NCI-H69 (cell line): ENCODE measurements at regions not wholly inside any gene's neighbourhood (a gene's known extent, or its start where the extent isn't known, plus 50 kb on each side); places are given as distances from the start of the nearest gene placed in this dataset.
A peak's percentile ranks its signal among the peaks of the same experiment; 100 is the strongest.

Experiments
- DNase-seq: peaks from one replicate; lab custom pipeline; 2025; lab: John Stamatoyannopoulos, UW

- no peak for DNase-seq
Measured at GRCh38 chr5:105816961-105817360, 1853.8 kb downstream of the EFNA5 start.

GRCh38 chr5:105812304-105812703 lies 1858.4 kb downstream of the EFNA5 start:
- DNase-seq = no peak

- DNase-seq = no peak
Measured at GRCh38 chr5:105807951-105808350, 1862.8 kb downstream of the EFNA5 start.

- DNase-seq = no peak
Measured at GRCh38 chr5:105807290-105807689, 1863.4 kb downstream of the EFNA5 start.

- no peak for DNase-seq
Measured at GRCh38 chr5:105806596-105806995, 1864.1 kb downstream of the EFNA5 start.

GRCh38 chr5:105803431-105803830 lies 1867.3 kb downstream of the EFNA5 start:
- DNase-seq = no peak

GRCh38 chr5:105794578-105794977 lies 1876.2 kb downstream of the EFNA5 start:
- DNase-seq = no peak

GRCh38 chr5:105789246-105789645 lies 1881.5 kb downstream of the EFNA5 start:
- DNase-seq = no peak

- DNase-seq = no peak
Measured at GRCh38 chr5:105783811-105784210, 1886.9 kb downstream of the EFNA5 start.

- no peak for DNase-seq
Measured at GRCh38 chr5:105782501-105782900, 1888.2 kb downstream of the EFNA5 start.

- DNase-seq = no peak
Measured at GRCh38 chr5:105773241-105773640, 1897.5 kb downstream of the EFNA5 start.

GRCh38 chr5:105767267-105767666 lies 1903.5 kb downstream of the EFNA5 start:
- no peak for DNase-seq

- DNase-seq = no peak
Measured at GRCh38 chr5:105762728-105763127, 1908.0 kb downstream of the EFNA5 start.

GRCh38 chr5:105754056-105754455 lies 1916.7 kb downstream of the EFNA5 start:
- peak; percentile 43 for DNase-seq

- peak; percentile 85 for DNase-seq
Measured at GRCh38 chr5:105752801-105753200, 1917.9 kb downstream of the EFNA5 start.

- peak; percentile 92 for DNase-seq
Measured at GRCh38 chr5:105751908-105752307, 1918.8 kb downstream of the EFNA5 start.

GRCh38 chr5:105745111-105745510 lies 1925.6 kb downstream of the EFNA5 start:
- peak; percentile 50 for DNase-seq

GRCh38 chr5:105740242-105740641 lies 1930.5 kb downstream of the EFNA5 start:
- DNase-seq = no peak

GRCh38 chr5:105739732-105740131 lies 1931.0 kb downstream of the EFNA5 start:
- no peak for DNase-seq

- DNase-seq = no peak
Measured at GRCh38 chr5:105735704-105736103, 1935.0 kb downstream of the EFNA5 start.

GRCh38 chr5:105730982-105731381 lies 1939.8 kb downstream of the EFNA5 start:
- peak; percentile 99 for DNase-seq

- no peak for DNase-seq
Measured at GRCh38 chr5:105726093-105726492, 1944.6 kb downstream of the EFNA5 start.

GRCh38 chr5:105708442-105708841 lies 1962.3 kb downstream of the EFNA5 start:
- DNase-seq = no peak

GRCh38 chr5:105702323-105702722 lies 1968.4 kb downstream of the EFNA5 start:
- no peak for DNase-seq

- no peak for DNase-seq
Measured at GRCh38 chr5:105696440-105696839, 1974.3 kb downstream of the EFNA5 start.
